HL-60 (cell line): ENCODE measurements at regions not wholly inside any gene's neighbourhood (a gene's known extent, or its start where the extent isn't known, plus 50 kb on each side); places are given as distances from the start of the nearest gene placed in this dataset.

Experiments used
- GABPA ChIP-seq: IDR thresholded peaks from 2 replicates; pipeline ENCODE4 v1.6.1; 2012; ENCODE audit warnings: low read depth
- SPI1 ChIP-seq: IDR thresholded peaks from 2 replicates; pipeline ENCODE4 v1.6.1; 2012; ENCODE audit warnings: low read depth, mild to moderate bottlenecking, borderline replicate concordance
- TF ChIP-seq, protein P1 (sequence below): IDR thresholded peaks from one replicate; pipeline ENCODE4 v1.5.1; 2011; ENCODE audit warnings: low read length, control low read depth, inconsistent platforms; ENCODE audit not compliant: insufficient read depth

DNA sequence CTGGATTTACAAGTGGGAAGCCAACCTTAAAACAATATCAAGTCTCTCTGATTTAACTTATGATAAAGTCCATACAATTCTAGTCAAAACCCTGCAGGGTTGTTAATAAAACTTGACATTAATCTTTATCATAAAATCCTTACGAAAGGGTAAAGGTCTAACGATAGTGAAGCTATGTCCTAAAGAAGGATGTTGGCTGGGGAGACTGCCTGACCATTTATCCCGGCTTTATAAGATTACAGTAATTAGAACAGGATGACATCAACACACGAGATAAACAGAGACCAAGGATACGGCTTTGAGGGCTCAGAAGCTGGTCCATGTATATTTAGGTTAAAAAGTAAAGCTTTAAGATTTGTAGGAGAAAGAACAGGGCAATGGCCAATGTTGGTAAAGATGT is 189.0 kb upstream of the COPS8 start:
- TF ChIP-seq, protein P1, sequence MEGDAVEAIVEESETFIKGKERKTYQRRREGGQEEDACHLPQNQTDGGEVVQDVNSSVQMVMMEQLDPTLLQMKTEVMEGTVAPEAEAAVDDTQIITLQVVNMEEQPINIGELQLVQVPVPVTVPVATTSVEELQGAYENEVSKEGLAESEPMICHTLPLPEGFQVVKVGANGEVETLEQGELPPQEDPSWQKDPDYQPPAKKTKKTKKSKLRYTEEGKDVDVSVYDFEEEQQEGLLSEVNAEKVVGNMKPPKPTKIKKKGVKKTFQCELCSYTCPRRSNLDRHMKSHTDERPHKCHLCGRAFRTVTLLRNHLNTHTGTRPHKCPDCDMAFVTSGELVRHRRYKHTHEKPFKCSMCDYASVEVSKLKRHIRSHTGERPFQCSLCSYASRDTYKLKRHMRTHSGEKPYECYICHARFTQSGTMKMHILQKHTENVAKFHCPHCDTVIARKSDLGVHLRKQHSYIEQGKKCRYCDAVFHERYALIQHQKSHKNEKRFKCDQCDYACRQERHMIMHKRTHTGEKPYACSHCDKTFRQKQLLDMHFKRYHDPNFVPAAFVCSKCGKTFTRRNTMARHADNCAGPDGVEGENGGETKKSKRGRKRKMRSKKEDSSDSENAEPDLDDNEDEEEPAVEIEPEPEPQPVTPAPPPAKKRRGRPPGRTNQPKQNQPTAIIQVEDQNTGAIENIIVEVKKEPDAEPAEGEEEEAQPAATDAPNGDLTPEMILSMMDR = no peak
- TF ChIP-seq SPI1 (no peak), GABPA (no peak)
